Kidney (tissue), 13 donors: ENCODE measurements at regions not wholly inside any gene's neighbourhood (a gene's known extent, or its start where the extent isn't known, plus 50 kb on each side); places are given as distances from the start of the nearest gene placed in this dataset.

ENCODE experiments used
- DNase-seq, 5 donors: peaks; one replicate each; pipeline ENCODE4 v3.0.0-alpha.2; 2013 to 2020
- FAIRE-seq: peaks from 2 replicates; lab custom pipeline; 2012; peaks lifted over from hg19 to GRCh38; lab: Jason Lieb, UNC
- H3K27ac ChIP-seq, 2 donors: one replicate each; pipeline ENCODE4 v1.7.0; 2013; ENCODE audit warnings: low read depth in 2 of 2, low read length in 2 of 2, inconsistent platforms in 1 of 2
- H3K27me3 ChIP-seq: one replicate; pipeline ENCODE4 v1.7.1; 2013; ENCODE audit warnings: low read length, inconsistent platforms; ENCODE audit not compliant: control insufficient read depth, insufficient read depth
- H3K36me3 ChIP-seq, 3 donors: one replicate each; pipeline versions ENCODE4 v1.7.0 to v1.7.1; 2013; ENCODE audit warnings: low read length in 3 of 3, control low read depth in 1 of 3, inconsistent platforms in 1 of 3; ENCODE audit not compliant: insufficient read depth in 3 of 3, control insufficient read depth in 2 of 3
- H3K4me1 ChIP-seq, 3 donors: one replicate each; pipeline versions ENCODE4 v1.7.0 to v1.7.1; 2013; ENCODE audit warnings: low read length in 3 of 3, inconsistent platforms in 1 of 3, low read depth in 1 of 3; ENCODE audit not compliant: control insufficient read depth in 2 of 3, insufficient read depth in 2 of 3
- H3K4me3 ChIP-seq, 3 donors: one replicate each; pipeline versions ENCODE4 v1.7.0 to v1.8.1; 2013; ENCODE audit warnings: low read length in 3 of 3, control low read depth in 1 of 3, inconsistent platforms in 1 of 3
- H3K9ac ChIP-seq, 3 donors: one replicate each; pipeline versions ENCODE4 v1.7.0 to v1.7.1; 2013; ENCODE audit warnings: low read length in 3 of 3, control low read depth in 1 of 3, inconsistent platforms in 1 of 3
- H3K9me3 ChIP-seq, 3 donors: one replicate each; pipeline versions ENCODE4 v1.7.0 to v1.7.1; 2013; ENCODE audit warnings: low read length in 3 of 3, control low read depth in 1 of 3, inconsistent platforms in 1 of 3; ENCODE audit not compliant: control insufficient read depth in 2 of 3, insufficient read depth in 1 of 3
- intact Hi-C: fragments of 100-400 bp; cut with DNase I; formaldehyde crosslinking; loops from one replicate; pipeline ENCODE4 v1.11.1; 2022
- TF ChIP-seq, protein P1 (sequence below): IDR thresholded peaks from 3 replicates; pipeline ENCODE4 v1.5.1; 2012; ENCODE audit warnings: mild to moderate bottlenecking, moderate library complexity, borderline replicate concordance; ENCODE audit not compliant: insufficient read depth; ENCODE audit errors: extremely low read depth
- donor health status: control.
- donor health status: control.
- donor health status: control.
- donor health status: control.
- donor health status: control.
- donor health status: DM: yes; HTN: yes; CAD: no.
- donor health status: Normal renal cell carcinoma (clear cell type).

- H3K9me3 ChIP-seq = no peaks in the 10 kb centered on the region
- no peaks in the 10 kb centered on the region for H3K36me3 ChIP-seq
- TF ChIP-seq, protein P1, sequence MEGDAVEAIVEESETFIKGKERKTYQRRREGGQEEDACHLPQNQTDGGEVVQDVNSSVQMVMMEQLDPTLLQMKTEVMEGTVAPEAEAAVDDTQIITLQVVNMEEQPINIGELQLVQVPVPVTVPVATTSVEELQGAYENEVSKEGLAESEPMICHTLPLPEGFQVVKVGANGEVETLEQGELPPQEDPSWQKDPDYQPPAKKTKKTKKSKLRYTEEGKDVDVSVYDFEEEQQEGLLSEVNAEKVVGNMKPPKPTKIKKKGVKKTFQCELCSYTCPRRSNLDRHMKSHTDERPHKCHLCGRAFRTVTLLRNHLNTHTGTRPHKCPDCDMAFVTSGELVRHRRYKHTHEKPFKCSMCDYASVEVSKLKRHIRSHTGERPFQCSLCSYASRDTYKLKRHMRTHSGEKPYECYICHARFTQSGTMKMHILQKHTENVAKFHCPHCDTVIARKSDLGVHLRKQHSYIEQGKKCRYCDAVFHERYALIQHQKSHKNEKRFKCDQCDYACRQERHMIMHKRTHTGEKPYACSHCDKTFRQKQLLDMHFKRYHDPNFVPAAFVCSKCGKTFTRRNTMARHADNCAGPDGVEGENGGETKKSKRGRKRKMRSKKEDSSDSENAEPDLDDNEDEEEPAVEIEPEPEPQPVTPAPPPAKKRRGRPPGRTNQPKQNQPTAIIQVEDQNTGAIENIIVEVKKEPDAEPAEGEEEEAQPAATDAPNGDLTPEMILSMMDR = no peak
- H3K4me1 ChIP-seq = no peaks in the 10 kb centered on the region
- peak in 1 of 5 donors; percentile 16 for DNase-seq
- no peaks in the 10 kb centered on the region for H3K27me3 ChIP-seq
- FAIRE-seq = no peak
- H3K4me3 ChIP-seq = no peak overlapping the region
- intact Hi-C loops = no loop called here
- H3K27ac ChIP-seq = no peak overlapping the region
- no peak overlapping the region for H3K9ac ChIP-seq
Measured at GRCh38 chr6:170046791-170047626, 243.9 kb downstream of the DLL1 start.

DNA sequence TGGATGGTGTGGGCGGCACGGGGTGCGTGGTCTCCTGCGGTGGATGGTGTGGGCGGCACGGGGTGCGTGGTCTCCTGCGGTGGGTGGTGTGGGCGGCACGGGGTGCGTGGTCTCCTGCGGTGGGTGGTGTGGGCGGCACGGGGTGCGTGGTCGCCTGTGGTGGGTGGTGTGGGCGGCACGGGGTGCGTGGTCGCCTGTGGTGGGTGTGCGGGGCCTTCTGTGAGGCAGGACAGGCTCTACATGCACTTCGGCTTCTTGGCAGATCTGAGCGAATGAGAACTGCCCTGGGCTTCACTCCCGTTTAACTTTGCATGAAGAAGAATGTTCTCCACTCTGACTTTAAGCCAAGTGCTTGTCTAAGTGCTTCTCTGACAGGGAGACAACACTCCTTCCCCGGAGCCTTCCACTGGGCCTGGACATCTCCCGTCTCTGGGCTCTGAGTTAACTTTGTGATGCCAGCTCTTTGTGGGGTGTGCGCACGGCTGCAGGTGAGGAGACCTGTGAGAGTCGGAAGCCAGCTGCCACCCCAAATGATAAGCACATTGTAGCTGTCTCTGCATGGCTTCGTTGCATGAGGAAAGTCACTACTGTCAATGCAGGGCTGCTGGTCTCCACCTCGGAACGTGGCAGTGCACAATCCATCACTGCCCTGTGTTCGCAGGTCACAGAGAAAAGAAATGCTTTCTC is 244.8 kb downstream of the DLL1 start:
- H3K27ac ChIP-seq = no peak overlapping the region
- intact Hi-C loops = no loop called here
- H3K9ac ChIP-seq = no peak overlapping the region

GRCh38 chr6:170045563-170045960 is 245.3 kb downstream of the DLL1 start:
- intact Hi-C loops = no loop called here
- H3K4me1 ChIP-seq = no peaks in the 10 kb centered on the region
- no peaks in the 10 kb centered on the region for H3K36me3 ChIP-seq
- DNase-seq (peak in 1 of 5 donors; percentile 12), FAIRE-seq (no peak)
- no peak overlapping the region for H3K4me3 ChIP-seq
- TF ChIP-seq, protein P1 = no peak
- H3K9me3 ChIP-seq = no peaks in the 10 kb centered on the region
- H3K9ac ChIP-seq = no peak overlapping the region
- no peak overlapping the region for H3K27ac ChIP-seq
- H3K27me3 ChIP-seq = no peaks in the 10 kb centered on the region

More for the DNA sequence above, 244.8 kb downstream of the DLL1 start:
- Histone ChIP-seq H3K4me3 (no peak overlapping the region), H3K27me3 (no peaks in the 10 kb centered on the region), H3K36me3 (no peaks in the 10 kb centered on the region), H3K4me1 (no peaks in the 10 kb centered on the region), H3K9me3 (no peaks in the 10 kb centered on the region)
- FAIRE-seq (no peak), DNase-seq (peak in 1 of 5 donors; percentile 54)
- TF ChIP-seq, protein P1 = no peak
